Fibroblast of lung (primary cell): ENCODE measurements at regions not wholly inside any gene's neighbourhood (a gene's known extent, or its start where the extent isn't known, plus 50 kb on each side); places are given as distances from the start of the nearest gene placed in this dataset.

Experiments used
- DNase-seq, 2 donors: peaks; one replicate each; pipeline versions ENCODE4 v3.0.0 to v3.0.0-alpha.2; 2010; ENCODE audit warnings: low read depth in 2 of 2
- H2AFZ ChIP-seq: 2 replicates; pipeline ENCODE4 v1.5.1; 2012; ENCODE audit warnings: low read length, control low read depth, inconsistent platforms
- H3K27ac ChIP-seq: 2 replicates; pipeline ENCODE4 v1.5.1; 2011; ENCODE audit warnings: low read length, control low read depth; ENCODE audit not compliant: insufficient read depth
- H3K27me3 ChIP-seq: 2 replicates; pipeline ENCODE4 v1.5.1; 2011; ENCODE audit warnings: mild to moderate bottlenecking, low read length; ENCODE audit not compliant: control insufficient read depth, insufficient read depth
- H3K36me3 ChIP-seq: 2 replicates; pipeline ENCODE4 v1.5.1; 2011; ENCODE audit warnings: low read length; ENCODE audit not compliant: control insufficient read depth, insufficient read depth
- H3K4me1 ChIP-seq: 2 replicates; pipeline ENCODE4 v1.5.1; 2011; ENCODE audit warnings: low read length; ENCODE audit not compliant: control insufficient read depth, insufficient read depth; ENCODE audit errors: extremely low read depth
- H3K4me2 ChIP-seq: 2 replicates; pipeline ENCODE4 v1.5.1; 2011; ENCODE audit warnings: low read length, control low read depth; ENCODE audit not compliant: insufficient read depth; ENCODE audit errors: extremely low read depth
- H3K4me3 ChIP-seq, 4 experiments: fragments of 200-600 bp in 1 of 4; sonication (generic) in 1 of 4; replicated peaks in 1 of 4; 2 replicates each; pipeline ENCODE4 v1.5.1; 2011 to 2016; ENCODE audit warnings: low read length in 4 of 4, low read depth in 3 of 4, mild to moderate bottlenecking in 3 of 4, control low read depth in 2 of 4, inconsistent platforms in 1 of 4, mixed read lengths in 1 of 4; ENCODE audit not compliant: insufficient read depth in 1 of 4; ENCODE audit errors: control extremely low read depth in 1 of 4
- H3K79me2 ChIP-seq: 2 replicates; pipeline ENCODE4 v1.5.1; 2012; ENCODE audit warnings: mild to moderate bottlenecking, low read length, inconsistent platforms; ENCODE audit not compliant: control insufficient read depth, insufficient read depth
- H3K9ac ChIP-seq: 2 replicates; pipeline ENCODE4 v1.5.1; 2011; ENCODE audit warnings: mild to moderate bottlenecking, low read length, control low read depth; ENCODE audit not compliant: insufficient read depth
- H3K9me3 ChIP-seq: 2 replicates; pipeline ENCODE4 v1.5.1; 2012; ENCODE audit warnings: low read depth, low read length; ENCODE audit not compliant: control insufficient read depth, insufficient read depth
- H4K20me1 ChIP-seq: 2 replicates; pipeline ENCODE4 v1.5.1; 2011; ENCODE audit warnings: low read length; ENCODE audit not compliant: control insufficient read depth, insufficient read depth; ENCODE audit errors: extremely low read depth
- EZH2 ChIP-seq: IDR thresholded peaks from 2 replicates; pipeline ENCODE4 v1.5.1; 2012; ENCODE audit warnings: low read length, control low read depth, mild to moderate bottlenecking; ENCODE audit errors: missing control alignments
- TF ChIP-seq, protein P1 (sequence below), 2 donors: IDR thresholded peaks in 1 of 2; conservative IDR thresholded peaks in 1 of 2; 1 replicate in 1 of 2; 2 replicates in 1 of 2; pipeline ENCODE4 v1.5.1; 2011 to 2012; ENCODE audit warnings: low read length in 2 of 2, control low read depth in 1 of 2, inconsistent platforms in 1 of 2, low read depth in 1 of 2, mild to moderate bottlenecking in 1 of 2

DNA sequence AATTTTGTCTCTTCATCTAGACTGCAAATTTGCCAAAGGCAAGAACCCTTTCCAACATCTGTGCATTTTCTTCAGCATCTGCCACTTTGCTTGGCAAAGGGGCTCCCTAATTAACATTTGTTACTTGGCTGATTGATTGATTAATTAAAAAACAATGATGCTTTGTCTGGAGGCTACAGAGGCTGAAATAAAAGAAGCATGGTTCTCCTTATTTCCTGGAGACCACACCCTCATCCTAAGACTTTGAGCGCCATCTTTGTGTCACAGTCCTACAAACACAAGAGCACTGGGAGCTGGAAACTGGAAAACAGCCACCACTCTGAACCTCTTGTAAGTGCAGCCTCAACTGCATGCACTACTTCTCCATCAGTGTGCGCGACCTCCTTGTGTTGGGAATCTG, 189.2 kb downstream of the C7orf25 start:
- Histone ChIP-seq H3K79me2 (no peaks in the 10 kb centered on the region), H2AFZ (no peak overlapping the region)
- no peak for TF ChIP-seq EZH2
- TF ChIP-seq, protein P1, sequence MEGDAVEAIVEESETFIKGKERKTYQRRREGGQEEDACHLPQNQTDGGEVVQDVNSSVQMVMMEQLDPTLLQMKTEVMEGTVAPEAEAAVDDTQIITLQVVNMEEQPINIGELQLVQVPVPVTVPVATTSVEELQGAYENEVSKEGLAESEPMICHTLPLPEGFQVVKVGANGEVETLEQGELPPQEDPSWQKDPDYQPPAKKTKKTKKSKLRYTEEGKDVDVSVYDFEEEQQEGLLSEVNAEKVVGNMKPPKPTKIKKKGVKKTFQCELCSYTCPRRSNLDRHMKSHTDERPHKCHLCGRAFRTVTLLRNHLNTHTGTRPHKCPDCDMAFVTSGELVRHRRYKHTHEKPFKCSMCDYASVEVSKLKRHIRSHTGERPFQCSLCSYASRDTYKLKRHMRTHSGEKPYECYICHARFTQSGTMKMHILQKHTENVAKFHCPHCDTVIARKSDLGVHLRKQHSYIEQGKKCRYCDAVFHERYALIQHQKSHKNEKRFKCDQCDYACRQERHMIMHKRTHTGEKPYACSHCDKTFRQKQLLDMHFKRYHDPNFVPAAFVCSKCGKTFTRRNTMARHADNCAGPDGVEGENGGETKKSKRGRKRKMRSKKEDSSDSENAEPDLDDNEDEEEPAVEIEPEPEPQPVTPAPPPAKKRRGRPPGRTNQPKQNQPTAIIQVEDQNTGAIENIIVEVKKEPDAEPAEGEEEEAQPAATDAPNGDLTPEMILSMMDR (conservative IDR thresholded peaks at IDR 0.05 in 1 of 2, IDR thresholded peaks at IDR 0.05 in 1 of 2; ENCODE audit: low read depth in 1 of 2, low read length in 2 of 2), result no peak

DNA sequence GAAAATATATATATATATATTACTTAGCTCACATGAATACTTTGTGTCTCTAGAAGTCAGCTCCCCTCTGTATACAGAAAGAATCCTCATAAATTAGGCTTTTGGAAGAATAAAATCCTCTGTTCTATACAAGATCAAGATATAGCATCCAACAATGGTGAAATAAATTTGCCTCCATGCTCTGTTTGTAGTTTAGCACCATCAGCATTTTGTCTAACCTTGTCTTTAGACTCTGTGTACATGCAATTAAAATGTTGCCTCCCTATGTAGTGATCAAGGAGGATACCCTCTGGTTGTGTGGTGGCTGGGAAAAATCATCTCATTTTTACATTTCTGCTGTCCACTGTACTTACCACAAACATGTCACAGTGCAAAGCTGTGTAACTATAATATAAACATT, 189.7 kb downstream of the C7orf25 start:
- Histone ChIP-seq H3K4me3 (no peak overlapping the region), H3K27me3 (no peaks in the 10 kb centered on the region), H3K79me2 (no peaks in the 10 kb centered on the region), H2AFZ (no peak overlapping the region), H3K9ac (no peak overlapping the region), H3K36me3 (no peaks in the 10 kb centered on the region), H3K27ac (no peak overlapping the region), H3K9me3 (no peaks in the 10 kb centered on the region), H4K20me1 (no peaks in the 10 kb centered on the region), H3K4me2 (no peak overlapping the region), H3K4me1 (no peaks in the 10 kb centered on the region)
- DNase-seq, result peak in 1 of 2 donors; percentile 12
- no peak for TF ChIP-seq EZH2

More for the DNA sequence above, 189.2 kb downstream of the C7orf25 start:
- no peak overlapping the region for H3K4me2 ChIP-seq
- no peaks in the 10 kb centered on the region for H3K9me3 ChIP-seq
- DNase-seq, result peak in 1 of 2 donors; percentile 20
- no peak overlapping the region for H3K27ac ChIP-seq
- H3K4me3 ChIP-seq, result no peak overlapping the region
- no peaks in the 10 kb centered on the region for H3K27me3 ChIP-seq
- no peak overlapping the region for H3K9ac ChIP-seq
- H4K20me1 ChIP-seq, result no peaks in the 10 kb centered on the region
- H3K4me1 ChIP-seq, result no peaks in the 10 kb centered on the region
- H3K36me3 ChIP-seq, result no peaks in the 10 kb centered on the region

DNA sequence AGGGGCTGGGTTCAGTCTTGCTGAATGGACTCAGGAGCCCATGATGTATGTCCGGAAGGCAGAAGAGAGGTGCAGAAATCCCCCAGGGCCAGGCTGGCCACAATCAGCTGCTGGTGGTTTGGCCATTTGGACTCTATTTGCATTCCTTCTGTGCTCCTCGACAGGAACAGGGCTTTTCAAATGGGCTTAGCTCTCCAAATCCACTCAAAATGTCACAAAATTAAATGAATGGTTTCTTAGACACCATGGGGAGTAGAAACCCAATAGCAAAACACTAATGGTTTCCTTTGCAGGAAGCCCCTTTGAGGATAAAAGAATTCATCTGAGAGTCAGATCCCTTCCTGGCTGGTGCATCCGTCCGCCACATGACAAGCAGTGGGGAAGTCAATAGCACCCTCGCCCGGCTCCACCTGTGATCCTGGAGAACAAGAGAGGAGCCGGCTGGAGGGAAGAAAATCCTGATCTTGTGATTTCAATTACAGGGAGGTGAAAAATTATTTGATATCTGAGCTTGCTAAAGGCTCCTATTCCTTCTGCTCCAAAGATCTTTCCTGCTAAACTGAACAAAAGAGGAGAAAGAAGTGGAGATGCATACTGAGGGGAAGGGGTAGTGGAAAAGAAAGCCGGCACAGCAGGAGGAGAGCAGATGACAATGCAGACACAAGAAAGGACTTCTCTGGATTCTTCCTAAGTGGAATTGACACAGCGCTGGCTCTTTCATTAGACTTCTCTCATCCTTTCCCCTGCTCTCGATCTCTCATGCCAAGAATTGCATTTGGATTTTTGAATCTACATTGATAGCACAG, 190.7 kb downstream of the C7orf25 start:
- peak in 1 of 2 donors; percentile 7 for DNase-seq
- no peaks in the 10 kb centered on the region for H3K36me3 ChIP-seq

More for the DNA sequence above, 190.7 kb downstream of the C7orf25 start:
- Histone ChIP-seq H3K4me3 (no peak overlapping the region), H2AFZ (no peak overlapping the region), H3K4me1 (no peaks in the 10 kb centered on the region), H3K4me2 (no peak overlapping the region), H3K9me3 (no peaks in the 10 kb centered on the region), H4K20me1 (no peaks in the 10 kb centered on the region), H3K9ac (no peak overlapping the region), H3K79me2 (no peaks in the 10 kb centered on the region), H3K27me3 (no peaks in the 10 kb centered on the region), H3K27ac (no peak overlapping the region)
- no peak for TF ChIP-seq EZH2
- TF ChIP-seq, protein P1 (conservative IDR thresholded peaks at IDR 0.05 in 1 of 2, IDR thresholded peaks at IDR 0.05 in 1 of 2; ENCODE audit: low read depth in 1 of 2, low read length in 2 of 2), result no peak
